ENCODE measurements at regions not wholly inside any gene's neighbourhood (a gene's known extent, or its start where the extent isn't known, plus 50 kb on each side); places are given as distances from the start of the nearest gene placed in this dataset.

- DNase-seq: no peak
Measured at GRCh38 chr3:193879099-193879863, 256.7 kb upstream of the HES1 start.

- DNase-seq: no peak
Measured at GRCh38 chr3:193879864-193880242, 256.1 kb upstream of the HES1 start.

- no peak for DNase-seq
Measured at GRCh38 chr3:193882091-193882490, 253.9 kb upstream of the HES1 start.

GRCh38 chr3:193883551-193883950, 252.4 kb upstream of the HES1 start:
- no peak for DNase-seq

GRCh38 chr3:193884027-193884426, 251.9 kb upstream of the HES1 start:
- no peak for DNase-seq

GRCh38 chr3:193884652-193885051, 251.3 kb upstream of the HES1 start:
- DNase-seq: no peak

- DNase-seq: no peak
Measured at GRCh38 chr3:193885832-193886231, 250.1 kb upstream of the HES1 start.

GRCh38 chr3:193890016-193890897, 245.7 kb upstream of the HES1 start:
- DNase-seq: no peak

GRCh38 chr3:193894121-193894863, 241.7 kb upstream of the HES1 start:
- peak in 1 of 2 donors; percentile 29 for DNase-seq

- DNase-seq: no peak
Measured at GRCh38 chr3:193895409-193895808, 240.5 kb upstream of the HES1 start.

- no peak for DNase-seq
Measured at GRCh38 chr3:193896419-193896818, 239.5 kb upstream of the HES1 start.

GRCh38 chr3:193897288-193897687, 238.7 kb upstream of the HES1 start:
- no peak for DNase-seq

GRCh38 chr3:193897731-193898180, 238.2 kb upstream of the HES1 start:
- no peak for DNase-seq

- no peak for DNase-seq
Measured at GRCh38 chr3:193899001-193899400, 236.9 kb upstream of the HES1 start.

- no peak for DNase-seq
Measured at GRCh38 chr3:193901007-193901406, 234.9 kb upstream of the HES1 start.

- no peak for DNase-seq
Measured at GRCh38 chr3:193902607-193903511, 233.1 kb upstream of the HES1 start.

- DNase-seq: no peak
Measured at GRCh38 chr3:193903512-193903817, 232.5 kb upstream of the HES1 start.

GRCh38 chr3:193903966-193904365, 232.0 kb upstream of the HES1 start:
- no peak for DNase-seq

GRCh38 chr3:193905541-193906396, 230.2 kb upstream of the HES1 start:
- no peak for DNase-seq

- no peak for DNase-seq
Measured at GRCh38 chr3:193906849-193907410, 229.0 kb upstream of the HES1 start.

- DNase-seq: no peak
Measured at GRCh38 chr3:193908181-193908744, 227.7 kb upstream of the HES1 start.
